ENCODE measurements at regions not wholly inside any gene's neighbourhood (a gene's known extent, or its start where the extent isn't known, plus 50 kb on each side); places are given as distances from the start of the nearest gene placed in this dataset.

- Histone ChIP-seq H3K27ac (ENCODE audit: low read length) (no peak overlapping the region), H3K9me3 (ENCODE audit: control insufficient read depth, insufficient read depth, low read length) (no peaks in the 10 kb centered on the region), H3K36me3 (ENCODE audit: control insufficient read depth, insufficient read depth, low read length) (no peaks in the 10 kb centered on the region), H3K27me3 (ENCODE audit: control insufficient read depth, insufficient read depth, low read length) (no peaks in the 10 kb centered on the region), H3K4me3 (ENCODE audit: low read length) (no peak overlapping the region), H3K4me1 (ENCODE audit: control insufficient read depth, insufficient read depth, low read length) (no peaks in the 10 kb centered on the region)
- TF ChIP-seq CTCF (IDR thresholded peaks at IDR 0.05) = no peak
- DNase-seq = peak in 1 of 2 donors; percentile 1
- H3K36me3 Mint-ChIP-seq = no peaks in the 10 kb centered on the region
- peaks cover 0 to 3% of the 10 kb centered on the region in 2 donors for H3K27me3 Mint-ChIP-seq (ENCODE audit: low read depth in 2 of 2)
- no peaks in the 10 kb centered on the region for H3K9me3 Mint-ChIP-seq
- H3K4me3 Mint-ChIP-seq = no peak overlapping the region
- no peak for ATAC-seq
- 84% methylated on average over 21 of the region's 21 CpGs for WGBS (ENCODE audit: insufficient coverage)
- intact Hi-C loops (cut with micrococcal nuclease) = no loop called here
- no peaks in the 10 kb centered on the region for H3K4me1 Mint-ChIP-seq
- H3K27ac Mint-ChIP-seq = no peak overlapping the region
Observed at GRCh38 chr22:48942698-48943566, 884.7 kb downstream of the BRD1 start.

GRCh38 chr22:48941903-48942575 is 885.6 kb downstream of the BRD1 start:
- Histone ChIP-seq H3K9me3 (ENCODE audit: control insufficient read depth, insufficient read depth, low read length) (no peaks in the 10 kb centered on the region), H3K27me3 (ENCODE audit: control insufficient read depth, insufficient read depth, low read length) (no peaks in the 10 kb centered on the region), H3K27ac (ENCODE audit: low read length) (no peak overlapping the region), H3K36me3 (ENCODE audit: control insufficient read depth, insufficient read depth, low read length) (no peaks in the 10 kb centered on the region), H3K4me1 (ENCODE audit: control insufficient read depth, insufficient read depth, low read length) (no peaks in the 10 kb centered on the region), H3K4me3 (ENCODE audit: low read length) (no peak overlapping the region)
- Mint-ChIP-seq H3K27ac (no peak overlapping the region), H3K4me3 (no peak overlapping the region), H3K9me3 (no peaks in the 10 kb centered on the region), H3K4me1 (no peaks in the 10 kb centered on the region), H3K36me3 (no peaks in the 10 kb centered on the region), H3K27me3 (ENCODE audit: low read depth in 2 of 2) (peaks cover 0 to 3% of the 10 kb centered on the region in 2 donors)
- ATAC-seq (no peak), DNase-seq (peak in 1 of 2 donors; percentile 6)
- TF ChIP-seq CTCF (IDR thresholded peaks at IDR 0.05) = no peak
- 82% methylated on average over 12 of the region's 12 CpGs for WGBS (ENCODE audit: insufficient coverage)
- intact Hi-C loops (cut with micrococcal nuclease) = no loop called here

- Histone ChIP-seq H3K36me3 (ENCODE audit: control insufficient read depth, insufficient read depth, low read length) (no peaks in the 10 kb centered on the region), H3K27me3 (ENCODE audit: control insufficient read depth, insufficient read depth, low read length) (no peaks in the 10 kb centered on the region), H3K27ac (ENCODE audit: low read length) (no peak overlapping the region), H3K4me3 (ENCODE audit: low read length) (no peak overlapping the region), H3K9me3 (ENCODE audit: control insufficient read depth, insufficient read depth, low read length) (no peaks in the 10 kb centered on the region), H3K4me1 (ENCODE audit: control insufficient read depth, insufficient read depth, low read length) (no peaks in the 10 kb centered on the region)
- ATAC-seq = no peak
- Mint-ChIP-seq H3K4me1 (no peaks in the 10 kb centered on the region), H3K9me3 (no peaks in the 10 kb centered on the region), H3K27me3 (ENCODE audit: low read depth in 2 of 2) (peaks cover 0 to 3% of the 10 kb centered on the region in 2 donors), H3K27ac (no peak overlapping the region), H3K4me3 (no peak overlapping the region), H3K36me3 (no peaks in the 10 kb centered on the region)
- WGBS (ENCODE audit: insufficient coverage) = 84% methylated on average over 23 of the region's 23 CpGs
- no peak for TF ChIP-seq CTCF (IDR thresholded peaks at IDR 0.05)
- DNase-seq = peak in 1 of 2 donors; percentile 5
- intact Hi-C loops (cut with micrococcal nuclease) = no loop called here
Observed at GRCh38 chr22:48941033-48941902, 886.4 kb downstream of the BRD1 start.
